GM06990 (cell line): ENCODE measurements at regions not wholly inside any gene's neighbourhood (a gene's known extent, or its start where the extent isn't known, plus 50 kb on each side); places are given as distances from the start of the nearest gene placed in this dataset.
"Not testable (repeated sequence)": the region's sequence is repeated elsewhere in the genome, so short reads cannot be mapped to it uniquely, and the experiment has no call there.

Experiments used
- DNase-seq: peaks from one replicate; pipeline ENCODE4 v3.0.0-alpha.2; 2011; ENCODE audit not compliant: insufficient read length; ENCODE audit errors: extremely low read depth
- H3K27me3 ChIP-seq: replicated peaks from 2 replicates; pipeline ENCODE4 v1.6.0; 2011; ENCODE audit warnings: low read length; ENCODE audit not compliant: control insufficient read depth, insufficient read depth
- H3K36me3 ChIP-seq: 2 replicates; pipeline ENCODE4 v1.5.1; 2011; ENCODE audit warnings: low read length; ENCODE audit not compliant: control insufficient read depth, insufficient read depth
- H3K4me3 ChIP-seq: replicated peaks from 2 replicates; pipeline ENCODE4 v1.5.1; 2011; ENCODE audit warnings: low read depth, mild to moderate bottlenecking, control low read depth, low read length
- TF ChIP-seq, protein P1 (sequence below): IDR thresholded peaks from 2 replicates; pipeline ENCODE4 v1.5.1; 2011; ENCODE audit warnings: low read length, control low read depth, mild to moderate bottlenecking, inconsistent platforms; ENCODE audit not compliant: insufficient read depth, poor library complexity, severe bottlenecking

DNA sequence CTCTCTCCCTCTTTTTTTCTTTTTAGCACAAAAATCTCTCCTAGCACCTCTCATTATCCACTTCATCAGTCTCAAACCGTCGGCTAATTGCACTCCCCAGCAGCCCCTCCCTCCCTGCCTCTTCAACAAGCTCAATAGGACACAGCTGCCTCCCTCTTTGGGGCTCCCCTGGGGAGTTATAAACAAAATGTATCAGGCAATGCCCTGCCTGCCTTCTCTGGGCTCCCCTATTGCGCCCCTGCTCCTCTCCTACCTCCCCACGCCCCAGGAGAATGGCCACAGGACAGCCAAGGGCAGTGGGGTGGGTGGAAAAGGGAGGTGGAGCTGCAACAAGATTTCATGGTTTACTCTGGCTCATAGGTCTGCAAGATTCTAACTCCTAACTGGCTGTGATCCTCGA, 147.1 kb upstream of the GRIK3 start:
- H3K27me3 ChIP-seq: no peaks in the 10 kb centered on the region; the same call in 1 of the 2 replicates
- no peak for DNase-seq

DNA sequence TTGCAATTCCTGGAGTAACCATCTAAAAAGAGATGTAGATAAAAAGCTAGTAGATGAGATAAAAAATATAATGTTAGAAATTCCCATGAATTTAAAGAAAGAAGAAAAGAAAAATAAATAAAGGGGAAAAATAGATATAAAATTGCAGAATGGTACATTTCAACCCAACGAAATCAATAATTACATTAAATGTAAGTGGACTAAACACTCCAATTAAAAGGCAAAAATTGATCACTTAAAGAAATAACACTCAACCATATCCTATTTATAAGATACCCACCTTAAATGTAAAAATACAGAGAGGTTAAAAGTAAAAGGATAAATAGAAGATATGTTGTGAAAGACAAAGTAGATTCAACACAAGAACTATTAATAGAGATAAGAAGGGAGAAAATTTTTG, 150.5 kb upstream of the GRIK3 start:
- TF ChIP-seq, protein P1, sequence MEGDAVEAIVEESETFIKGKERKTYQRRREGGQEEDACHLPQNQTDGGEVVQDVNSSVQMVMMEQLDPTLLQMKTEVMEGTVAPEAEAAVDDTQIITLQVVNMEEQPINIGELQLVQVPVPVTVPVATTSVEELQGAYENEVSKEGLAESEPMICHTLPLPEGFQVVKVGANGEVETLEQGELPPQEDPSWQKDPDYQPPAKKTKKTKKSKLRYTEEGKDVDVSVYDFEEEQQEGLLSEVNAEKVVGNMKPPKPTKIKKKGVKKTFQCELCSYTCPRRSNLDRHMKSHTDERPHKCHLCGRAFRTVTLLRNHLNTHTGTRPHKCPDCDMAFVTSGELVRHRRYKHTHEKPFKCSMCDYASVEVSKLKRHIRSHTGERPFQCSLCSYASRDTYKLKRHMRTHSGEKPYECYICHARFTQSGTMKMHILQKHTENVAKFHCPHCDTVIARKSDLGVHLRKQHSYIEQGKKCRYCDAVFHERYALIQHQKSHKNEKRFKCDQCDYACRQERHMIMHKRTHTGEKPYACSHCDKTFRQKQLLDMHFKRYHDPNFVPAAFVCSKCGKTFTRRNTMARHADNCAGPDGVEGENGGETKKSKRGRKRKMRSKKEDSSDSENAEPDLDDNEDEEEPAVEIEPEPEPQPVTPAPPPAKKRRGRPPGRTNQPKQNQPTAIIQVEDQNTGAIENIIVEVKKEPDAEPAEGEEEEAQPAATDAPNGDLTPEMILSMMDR: no peak
- no peaks in the 10 kb centered on the region; the same call in 1 of the 2 replicates for H3K27me3 ChIP-seq
- no peak for DNase-seq
- H3K36me3 ChIP-seq: no peaks in the 10 kb centered on the region
- no peak overlapping the region for H3K4me3 ChIP-seq

More for the DNA sequence above, 147.1 kb upstream of the GRIK3 start:
- TF ChIP-seq, protein P1: no peak
- no peaks in the 10 kb centered on the region for H3K36me3 ChIP-seq
- no peak overlapping the region for H3K4me3 ChIP-seq

DNA sequence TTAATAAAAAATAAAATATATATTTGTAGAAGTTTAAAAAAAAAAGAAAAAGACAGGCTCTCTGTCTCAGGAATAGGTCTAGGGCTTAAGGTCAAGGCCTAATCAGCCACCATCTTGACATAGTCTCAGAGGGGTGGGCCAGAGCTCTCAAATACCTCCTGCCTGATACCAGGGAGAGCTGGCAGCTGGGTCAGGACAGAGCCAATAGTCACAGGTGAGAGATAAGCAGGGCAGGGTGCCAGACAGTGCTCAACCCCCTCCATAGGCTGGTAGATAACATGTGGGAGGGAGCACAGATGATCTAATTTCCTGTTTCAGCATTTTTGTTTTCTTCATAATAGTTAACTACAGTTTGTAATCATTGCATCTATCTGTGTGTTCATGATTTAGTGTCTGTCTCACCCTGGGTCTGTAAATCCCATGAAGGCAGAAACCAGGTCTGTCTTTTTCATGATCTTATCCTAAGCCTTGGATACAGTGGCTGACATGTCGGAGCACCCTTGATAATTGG, 152.0 kb upstream of the GRIK3 start:
- DNase-seq: no peak
- H3K36me3 ChIP-seq: no peaks in the 10 kb centered on the region
- no peaks in the 10 kb centered on the region; the same call in 1 of the 2 replicates for H3K27me3 ChIP-seq
- TF ChIP-seq, protein P1: no peak
- H3K4me3 ChIP-seq: no peak overlapping the region

DNA sequence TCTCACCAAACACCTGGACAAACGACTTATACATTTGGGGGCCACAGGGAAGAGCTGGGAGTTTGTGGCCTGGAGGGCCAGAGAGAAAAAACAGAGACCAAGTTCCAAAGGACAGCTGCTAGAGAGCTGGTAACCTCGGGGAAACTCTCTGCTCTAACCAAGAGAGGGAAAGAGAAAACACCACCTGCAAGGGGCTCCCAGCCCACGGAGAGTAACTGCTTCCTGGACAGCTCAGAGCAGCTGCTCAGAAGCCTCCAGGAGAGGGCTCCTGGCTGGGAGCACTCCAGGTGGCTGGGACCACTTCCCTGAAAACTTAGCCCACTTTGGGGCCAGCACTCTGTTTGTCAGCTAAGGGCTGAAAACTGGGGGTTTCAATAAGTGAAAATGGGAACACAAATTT, 154.8 kb upstream of the GRIK3 start:
- Histone ChIP-seq H3K36me3 (no peaks in the 10 kb centered on the region), H3K4me3 (no peak overlapping the region), H3K27me3 (no peaks in the 10 kb centered on the region; the same call in 1 of the 2 replicates)
- no peak for DNase-seq
- TF ChIP-seq, protein P1: no peak

DNA sequence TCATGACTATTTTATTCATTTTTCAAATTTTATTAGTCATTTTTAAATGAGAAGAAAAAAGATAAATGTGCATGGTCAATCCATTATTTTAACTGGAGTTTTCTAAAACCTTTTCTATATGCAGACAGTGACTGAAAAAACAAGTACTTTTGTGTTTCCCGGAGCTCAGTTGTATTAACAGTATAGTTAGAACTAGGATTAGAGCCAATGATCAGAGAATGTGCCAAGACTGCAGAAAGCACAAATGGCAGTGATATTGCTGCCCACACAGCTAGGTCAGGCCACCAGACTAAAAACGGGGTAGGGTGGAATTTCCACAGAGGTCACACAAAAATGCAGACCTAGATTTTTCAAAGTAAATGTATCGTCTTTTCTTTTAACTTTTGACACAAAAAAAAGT, 163.1 kb upstream of the GRIK3 start:
- Histone ChIP-seq H3K36me3 (no peaks in the 10 kb centered on the region), H3K27me3 (no peaks in the 10 kb centered on the region), H3K4me3 (no peak overlapping the region)
- DNase-seq: no peak
- TF ChIP-seq, protein P1: no peak

DNA sequence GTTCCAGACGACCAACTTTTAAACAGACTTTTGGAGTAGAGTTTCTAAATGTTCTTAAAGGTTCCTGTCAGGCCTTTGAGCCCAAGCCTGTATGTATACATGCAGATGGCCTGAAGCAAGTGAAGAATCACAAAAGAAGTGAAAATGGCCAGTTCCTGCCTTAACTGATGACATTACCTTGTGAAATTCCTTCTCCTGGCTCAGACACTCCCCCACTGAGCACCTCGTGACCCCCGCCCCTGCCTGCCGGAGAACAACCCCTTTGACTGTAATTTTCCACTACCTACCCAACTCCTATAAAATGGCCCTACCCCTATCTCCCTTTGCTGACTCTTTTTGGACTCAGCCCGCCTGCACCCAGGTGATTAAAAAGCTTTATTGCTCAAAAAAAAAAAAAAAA, 180.0 kb upstream of the GRIK3 start:
- H3K4me3 ChIP-seq, H3K27me3 ChIP-seq, DNase-seq, H3K36me3 ChIP-seq: not testable (repeated sequence)
